GM21390 (cell line): ENCODE measurements at regions not wholly inside any gene's neighbourhood (a gene's known extent, or its start where the extent isn't known, plus 50 kb on each side); places are given as distances from the start of the nearest gene placed in this dataset.

ENCODE experiments used
- ATAC-seq: cut with Tn5 transposase; IDR thresholded peaks from one replicate; pipeline ENCODE4 v1.9.1; 2021; ENCODE audit not compliant: unreplicated experiment

DNA sequence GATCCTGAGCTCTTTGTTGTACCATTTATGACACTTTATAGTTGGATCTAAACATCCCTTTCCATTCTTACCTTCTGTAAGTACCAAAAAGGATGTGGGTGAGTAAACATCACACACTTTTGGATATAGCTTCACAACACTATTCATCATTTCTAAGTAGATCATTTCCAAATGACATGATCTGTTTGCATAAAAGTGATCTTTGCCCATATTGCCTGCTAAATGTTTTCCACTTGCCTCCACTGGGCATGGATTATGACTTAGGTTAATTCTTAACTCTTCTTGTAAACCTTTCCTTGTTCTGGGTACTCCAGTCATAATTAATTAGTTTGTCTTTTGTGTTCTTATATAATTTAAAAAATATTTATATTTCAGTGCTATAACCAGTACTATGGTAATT is 244.9 kb upstream of the AGA start:
- ATAC-seq, result no peak

DNA sequence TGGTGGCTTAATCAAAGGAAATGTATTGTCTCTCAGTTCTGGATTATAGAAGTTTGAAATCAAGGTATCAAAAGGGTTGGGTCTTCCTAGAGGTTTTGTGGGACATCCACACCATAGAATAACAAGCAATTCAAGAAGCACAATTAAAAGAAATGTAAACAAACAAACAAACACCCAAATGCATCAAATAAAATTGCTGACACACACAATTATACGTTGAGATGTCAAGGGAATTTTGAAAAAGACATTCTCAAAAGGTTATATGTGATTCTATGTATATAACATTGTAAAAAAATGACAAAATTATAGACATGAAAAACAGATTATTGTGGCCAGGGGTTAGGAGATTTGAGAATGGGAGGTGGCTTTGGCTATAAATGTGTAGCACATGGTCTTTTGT is 250.7 kb upstream of the AGA start:
- ATAC-seq, result no peak

DNA sequence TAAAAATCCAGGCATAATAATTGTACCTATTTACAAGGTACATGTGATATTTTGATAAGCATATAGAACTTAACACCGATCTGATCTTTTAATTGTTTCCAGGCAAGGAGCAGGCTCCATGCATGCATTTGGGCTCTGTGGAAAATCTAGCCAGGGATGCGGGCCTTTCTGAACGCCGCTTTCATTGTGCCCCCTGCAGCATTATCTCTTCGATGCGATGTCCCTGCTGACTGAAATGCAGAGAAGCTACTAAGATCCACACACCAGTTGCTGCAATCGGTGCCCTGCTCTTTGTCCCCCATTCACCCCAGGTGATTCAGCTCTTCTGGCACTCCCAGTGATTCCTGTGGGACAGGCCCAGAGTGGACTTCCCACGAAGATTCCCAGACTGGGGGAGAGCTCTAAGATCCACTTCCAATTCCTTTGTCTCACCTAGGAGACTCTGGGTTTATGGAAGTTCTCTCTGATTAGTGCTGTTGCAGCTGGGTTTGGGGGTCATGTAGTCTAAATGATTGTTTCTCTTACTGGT is 254.3 kb upstream of the AGA start:
- no peak for ATAC-seq

DNA sequence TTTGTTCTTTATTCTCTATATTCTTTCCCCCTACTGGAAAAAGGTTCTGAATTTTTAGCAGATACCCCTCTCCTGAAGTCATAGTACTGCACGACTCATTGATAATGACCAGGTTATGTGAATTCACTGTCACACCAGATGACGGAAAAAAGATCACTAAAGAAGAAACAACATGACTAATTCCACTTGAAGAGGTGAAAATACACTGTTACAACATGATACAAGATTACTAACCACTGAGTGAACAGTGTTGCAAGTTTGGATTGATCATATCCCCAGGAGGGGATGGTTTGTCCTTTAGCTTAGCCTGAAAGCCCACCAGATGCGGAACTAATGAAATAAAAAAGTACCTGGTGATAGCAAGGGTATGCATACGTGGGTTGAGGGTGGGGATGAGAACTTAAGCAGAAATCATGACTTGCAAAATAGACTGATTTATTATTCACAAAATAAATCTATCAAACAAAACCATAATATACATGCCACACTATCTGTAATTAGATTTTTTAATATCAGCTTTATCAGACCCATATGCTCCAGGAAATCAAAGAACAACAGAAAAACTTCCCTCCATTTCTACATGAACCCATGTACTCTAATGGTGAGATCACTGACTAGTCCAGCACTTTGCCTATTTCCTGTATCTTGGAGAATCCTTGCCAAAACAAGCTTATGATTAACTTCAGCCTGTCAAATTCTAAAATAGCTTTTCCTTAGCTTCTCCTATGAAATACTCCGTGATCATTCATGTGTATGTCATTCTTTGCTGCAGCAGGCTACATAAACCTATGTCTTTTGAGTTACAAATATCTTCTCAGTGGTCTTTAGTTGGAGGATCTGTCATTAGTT is 257.4 kb upstream of the AGA start:
- no peak for ATAC-seq

DNA sequence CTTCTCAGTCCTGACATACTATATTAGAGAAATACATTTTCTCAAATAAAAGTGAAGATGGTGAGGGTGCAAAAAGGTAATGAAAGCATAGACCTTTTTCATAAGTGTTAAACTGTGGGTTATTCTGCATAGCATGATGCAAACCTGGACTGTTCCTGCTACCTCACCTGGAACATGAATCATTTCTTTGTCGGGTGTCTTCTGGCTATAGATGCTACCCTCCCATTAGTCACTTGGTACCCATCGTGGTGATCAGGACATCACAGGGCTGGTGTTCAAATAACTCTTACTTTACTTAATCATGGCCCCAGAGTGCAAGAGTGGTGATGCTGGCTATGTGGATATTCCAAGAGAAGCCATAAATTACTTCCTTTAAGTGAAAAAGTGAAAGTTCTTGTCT is 264.7 kb upstream of the AGA start:
- no peak for ATAC-seq

DNA sequence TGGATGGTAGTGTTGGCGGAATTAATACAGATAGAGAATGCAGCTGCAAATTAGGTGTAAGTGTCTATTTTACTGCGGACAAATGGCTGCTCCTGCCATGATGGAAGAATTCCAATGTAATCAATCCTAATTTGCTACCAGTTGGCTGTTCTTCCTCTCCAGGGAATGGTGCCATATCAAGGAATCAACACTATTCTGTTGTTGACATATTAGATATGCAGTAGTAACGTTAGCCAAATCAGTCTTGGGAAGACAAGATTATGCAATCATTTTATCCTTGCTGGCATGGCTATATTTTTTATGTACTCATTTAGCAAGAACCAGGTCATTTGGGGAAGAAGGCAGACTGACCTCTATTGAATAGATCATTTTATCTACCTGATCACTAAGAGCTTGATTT is 271.2 kb upstream of the AGA start:
- ATAC-seq, result no peak

DNA sequence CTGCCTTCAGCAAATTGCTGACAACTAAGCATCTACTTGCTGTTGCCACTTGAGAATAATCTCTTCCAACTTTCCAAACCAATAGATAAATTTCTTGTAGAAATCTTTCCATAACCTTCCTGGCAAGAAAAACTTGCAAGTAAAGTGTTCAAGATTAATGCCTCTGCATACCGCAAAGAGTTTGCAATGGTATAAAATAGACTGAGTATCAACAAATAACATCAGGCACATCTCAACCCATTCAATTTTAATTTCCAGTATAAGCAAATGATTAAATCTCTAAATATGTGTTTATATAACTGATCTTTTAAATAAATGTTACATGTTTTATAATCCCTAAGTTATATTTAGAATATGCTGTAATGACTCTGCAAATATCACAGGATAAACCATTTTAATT is 275.2 kb upstream of the AGA start:
- no peak for ATAC-seq

DNA sequence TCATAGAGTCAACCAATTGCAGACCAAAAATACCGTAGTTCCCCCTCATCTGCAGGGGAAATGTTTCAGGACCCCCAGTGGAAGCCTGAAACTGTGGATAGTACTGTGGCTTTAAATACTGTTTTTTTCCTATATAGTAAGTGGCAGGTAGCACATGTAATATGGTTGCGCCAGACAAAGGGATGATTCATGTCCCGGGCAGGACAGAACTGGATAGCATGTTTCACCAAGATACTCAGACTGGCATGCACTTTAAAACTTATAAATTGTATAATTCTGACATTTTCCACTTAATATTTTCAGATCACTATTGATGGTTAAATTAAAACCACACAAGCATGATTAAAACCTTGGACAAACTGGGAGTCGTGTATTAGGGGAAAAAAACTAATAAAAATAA is 276.3 kb upstream of the AGA start:
- ATAC-seq, result no peak

DNA sequence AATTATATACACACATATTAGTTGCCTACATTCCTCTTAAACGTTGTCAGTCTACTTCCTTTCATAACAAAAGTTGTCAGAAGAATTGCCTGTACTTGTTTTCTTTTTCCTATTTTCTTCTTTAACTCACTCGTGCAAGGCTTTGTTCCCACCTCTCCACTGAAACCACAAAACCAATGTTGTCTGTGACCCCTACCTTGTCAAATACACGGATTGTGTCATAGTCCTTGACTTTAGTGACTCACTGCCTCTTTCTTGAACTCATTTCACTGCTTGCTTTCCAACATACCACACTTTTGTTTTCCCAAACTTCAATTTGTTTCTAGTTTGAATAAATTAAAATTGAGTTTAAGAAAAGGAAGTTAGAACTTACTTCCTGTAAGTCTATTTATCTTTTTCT is 283.9 kb upstream of the AGA start:
- ATAC-seq, result no peak

DNA sequence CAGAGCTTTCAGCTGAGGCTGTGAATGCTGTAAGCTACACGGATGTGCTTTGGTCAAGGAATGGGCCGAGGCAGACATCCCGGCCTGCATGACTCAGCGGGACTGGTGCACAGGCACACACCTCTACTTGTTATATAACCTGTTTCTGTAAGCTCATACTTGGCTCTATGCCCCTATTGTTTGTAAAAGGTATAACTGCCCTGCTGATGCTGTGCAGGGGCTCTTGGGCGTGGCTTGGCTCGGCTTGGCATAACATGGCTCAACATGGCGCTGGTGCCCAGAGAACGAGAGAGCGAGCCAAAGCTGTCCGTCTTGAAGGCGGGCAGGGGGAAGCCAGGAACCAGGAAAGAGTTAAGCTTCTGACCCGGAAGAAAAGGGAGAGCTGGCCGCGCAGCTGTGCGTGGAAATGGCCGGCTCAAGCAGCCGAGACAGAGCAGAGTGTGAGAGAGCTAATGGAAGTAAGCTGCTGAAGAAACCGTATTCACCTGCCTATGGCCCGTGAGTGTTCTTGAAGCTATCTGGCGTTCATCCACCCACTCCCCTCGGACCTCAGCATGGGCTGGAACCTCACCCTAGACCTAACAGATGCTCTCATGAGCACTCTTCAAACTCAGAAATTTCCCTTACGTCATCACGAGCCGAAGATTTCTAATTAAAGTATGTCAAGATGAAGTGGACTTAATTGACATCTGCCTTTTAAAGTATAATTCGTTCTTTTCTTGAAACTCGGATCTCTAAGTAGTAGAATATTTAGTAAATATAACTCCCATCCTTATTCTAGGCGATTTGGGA is 286.3 kb upstream of the AGA start:
- no peak for ATAC-seq

DNA sequence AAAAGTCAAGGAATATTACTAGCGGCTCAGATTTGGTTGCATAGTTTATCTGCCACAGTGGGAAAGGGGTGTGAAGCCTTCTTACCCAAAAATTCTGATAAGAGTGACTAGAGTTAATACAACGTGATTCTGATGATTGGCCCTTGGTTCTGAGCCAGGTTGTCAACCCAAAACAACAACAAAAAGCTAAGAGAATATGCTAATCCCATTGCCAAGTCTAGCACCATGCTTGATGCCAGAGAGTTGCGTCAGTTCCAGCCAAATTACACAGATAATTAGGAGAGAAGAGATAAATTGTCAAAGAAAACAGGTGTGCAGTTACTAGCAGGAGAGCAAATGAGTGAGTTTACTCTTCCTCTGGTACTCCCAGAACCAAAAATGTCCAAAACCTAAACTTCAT is 287.4 kb upstream of the AGA start:
- ATAC-seq, result no peak

DNA sequence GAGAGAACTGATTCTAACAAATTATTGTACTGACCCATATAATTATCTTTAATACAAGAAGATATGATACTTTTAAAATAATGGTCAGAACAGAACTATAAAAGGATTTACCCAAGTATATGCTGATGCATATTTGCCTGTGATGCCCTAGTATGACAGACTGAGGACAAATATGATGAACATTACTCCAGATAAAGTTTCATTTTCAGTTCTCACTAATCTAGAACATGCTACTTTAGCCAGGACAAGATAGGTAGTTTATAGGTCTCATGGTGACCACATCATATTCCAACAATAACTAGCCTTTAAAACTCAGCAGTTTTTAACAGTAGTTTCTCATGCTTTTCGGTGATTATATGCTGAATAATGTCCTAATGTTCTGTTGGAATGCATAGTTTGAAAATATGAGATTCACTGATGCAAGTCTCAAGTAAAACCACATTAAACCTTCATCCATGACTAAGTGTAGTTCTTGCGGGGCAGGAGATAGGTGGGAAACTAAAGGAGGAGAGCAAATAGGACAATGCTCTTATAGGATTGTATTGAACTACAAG is 295.2 kb upstream of the AGA start:
- no peak for ATAC-seq

DNA sequence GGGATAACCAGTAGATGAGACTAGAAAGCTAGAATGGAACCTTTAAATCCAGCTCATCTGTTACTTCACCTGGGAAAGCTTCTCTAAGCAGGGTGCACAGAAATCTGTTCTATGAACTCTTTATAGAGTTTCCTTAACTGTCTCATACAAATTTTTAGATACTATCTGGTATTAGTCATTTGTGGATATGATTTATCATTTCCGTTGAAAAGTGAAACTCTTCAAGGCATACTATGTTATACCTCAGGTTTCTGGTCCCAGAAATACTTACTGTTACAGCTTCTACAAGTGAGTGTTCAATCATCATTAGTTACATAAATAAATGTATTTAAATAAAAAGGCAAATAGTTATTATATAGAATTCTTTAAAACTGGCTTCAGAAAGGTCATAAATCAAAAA is 298.3 kb upstream of the AGA start:
- ATAC-seq, result peak; percentile 46

DNA sequence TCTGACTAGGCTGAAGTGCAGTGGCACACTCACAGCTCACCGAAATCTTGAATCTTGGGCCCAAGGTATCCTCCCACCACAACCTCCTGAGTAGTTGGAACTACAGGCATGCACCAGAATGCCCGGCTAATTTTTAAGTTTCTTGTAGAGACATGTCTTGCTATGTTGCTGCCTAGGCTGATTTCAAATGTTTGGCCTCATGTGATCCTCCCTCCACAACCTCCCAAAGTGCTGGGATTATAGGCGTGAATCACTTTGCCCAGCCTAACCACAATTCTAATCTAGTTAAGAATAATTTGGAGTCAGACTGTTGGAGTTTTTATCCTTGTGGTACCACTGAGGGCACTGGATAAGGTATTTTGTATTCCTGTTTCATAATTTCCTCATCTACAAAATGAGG is 317.5 kb upstream of the AGA start:
- ATAC-seq, result no peak

DNA sequence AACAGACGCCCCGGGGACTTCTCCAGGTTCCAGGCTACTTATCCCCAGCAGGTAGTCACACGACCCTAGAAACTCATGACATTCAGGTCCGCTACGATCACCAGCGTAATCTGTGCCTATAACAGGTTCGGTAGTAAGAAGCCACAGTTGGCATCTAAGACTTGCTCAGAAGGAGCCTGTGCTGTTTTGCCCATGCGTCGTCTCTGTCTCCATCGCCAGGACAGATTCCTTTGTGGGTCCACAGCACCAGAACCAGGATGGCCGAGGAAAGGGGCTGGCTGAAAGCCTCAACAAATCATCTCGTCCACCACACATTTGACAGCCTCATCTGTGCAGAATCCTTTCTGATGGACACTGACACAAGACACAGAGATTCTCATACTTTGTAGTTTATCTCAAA is 319.5 kb upstream of the AGA start:
- ATAC-seq, result no peak

DNA sequence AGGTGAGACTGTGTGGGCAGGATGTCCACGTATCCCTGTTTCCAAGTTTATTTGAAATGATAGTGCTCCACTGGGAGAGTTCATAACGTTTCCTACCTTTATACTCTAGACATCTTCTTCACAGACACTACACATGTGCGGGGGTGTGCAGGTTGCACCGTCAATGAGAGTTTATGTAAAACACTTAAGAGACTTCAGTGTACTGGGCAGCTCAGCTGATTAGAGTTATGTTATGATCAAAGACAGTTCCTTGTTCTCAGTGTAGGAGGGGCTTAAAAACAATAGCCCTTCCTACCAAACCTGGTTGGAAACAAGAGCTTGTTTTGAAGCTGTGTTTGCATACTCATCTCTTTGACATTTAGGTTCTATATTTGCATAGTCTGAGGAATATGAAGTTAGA is 326.9 kb upstream of the AGA start:
- no peak for ATAC-seq

DNA sequence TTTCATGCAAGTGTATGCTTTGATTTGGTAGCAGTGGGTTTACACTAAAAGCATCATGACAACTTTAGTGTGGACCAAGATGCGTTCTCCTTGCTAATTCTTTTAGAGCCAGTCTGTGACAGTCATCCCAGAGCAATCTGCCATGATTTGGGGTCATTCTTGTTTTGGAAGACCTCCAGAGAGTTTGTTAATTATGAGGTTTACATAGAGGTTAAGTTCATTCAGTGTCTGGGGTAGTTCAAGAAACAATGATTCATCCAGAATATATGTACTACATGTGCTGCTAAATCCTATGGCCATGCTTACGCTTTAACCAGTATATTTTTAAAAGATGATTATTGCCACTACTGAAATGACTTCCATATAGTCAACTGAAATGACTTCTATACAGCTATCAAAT is 328.5 kb upstream of the AGA start:
- ATAC-seq, result no peak

DNA sequence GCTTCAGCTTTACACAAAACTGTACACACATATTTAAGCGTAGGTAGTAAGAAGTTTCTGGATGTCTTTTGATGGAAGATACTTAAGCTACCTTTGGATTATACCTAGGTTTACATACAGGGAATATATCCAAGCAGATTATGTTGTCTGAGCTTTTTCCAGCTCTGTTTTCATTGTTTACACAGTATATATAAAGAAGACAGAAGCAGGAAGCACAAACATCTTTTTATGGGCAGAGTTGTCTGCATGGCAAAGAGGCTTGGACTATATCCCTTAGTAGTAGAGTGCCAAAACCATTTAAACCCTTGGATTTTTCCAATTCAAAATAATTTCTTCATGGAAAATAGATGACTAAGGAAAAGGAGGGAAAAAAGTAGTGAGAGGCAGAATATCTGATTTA is 329.4 kb upstream of the AGA start:
- ATAC-seq, result no peak

DNA sequence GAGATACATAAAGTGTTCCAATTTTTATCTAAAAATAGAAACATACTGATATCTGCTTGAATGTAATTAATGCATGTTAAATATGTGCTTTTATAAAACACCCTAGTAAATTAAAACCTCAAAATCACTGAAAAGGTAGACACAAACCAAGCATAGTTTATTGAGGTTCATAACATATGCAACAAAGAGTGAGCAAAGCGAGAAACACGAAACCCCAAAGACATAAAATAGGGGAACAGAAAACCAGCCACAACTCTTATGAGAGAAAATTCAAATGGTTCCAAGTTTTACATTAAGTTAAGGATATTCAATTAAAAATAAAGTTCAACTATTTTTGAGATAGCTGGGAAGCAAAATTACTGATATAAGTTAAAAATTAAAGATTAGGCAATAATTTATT is 336.4 kb upstream of the AGA start:
- ATAC-seq, result peak; percentile 65

DNA sequence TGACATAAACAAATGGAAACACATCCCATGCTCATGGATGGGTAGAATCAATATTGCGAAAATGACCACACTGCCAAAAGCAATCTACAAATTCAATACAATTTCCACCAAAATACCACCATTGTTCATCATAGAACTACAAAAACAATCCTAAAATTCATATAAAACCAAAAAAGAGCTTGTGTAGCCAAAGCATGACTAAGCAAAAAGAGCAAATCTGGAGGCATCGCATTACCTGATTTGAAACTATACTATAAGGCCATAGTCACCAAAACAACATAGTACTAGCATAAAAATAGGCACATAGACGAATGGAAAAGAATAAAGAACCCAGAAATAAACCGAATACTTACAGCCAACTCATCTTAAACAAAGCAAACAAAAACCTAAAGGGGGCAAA is 342.8 kb upstream of the AGA start:
- no peak for ATAC-seq

DNA sequence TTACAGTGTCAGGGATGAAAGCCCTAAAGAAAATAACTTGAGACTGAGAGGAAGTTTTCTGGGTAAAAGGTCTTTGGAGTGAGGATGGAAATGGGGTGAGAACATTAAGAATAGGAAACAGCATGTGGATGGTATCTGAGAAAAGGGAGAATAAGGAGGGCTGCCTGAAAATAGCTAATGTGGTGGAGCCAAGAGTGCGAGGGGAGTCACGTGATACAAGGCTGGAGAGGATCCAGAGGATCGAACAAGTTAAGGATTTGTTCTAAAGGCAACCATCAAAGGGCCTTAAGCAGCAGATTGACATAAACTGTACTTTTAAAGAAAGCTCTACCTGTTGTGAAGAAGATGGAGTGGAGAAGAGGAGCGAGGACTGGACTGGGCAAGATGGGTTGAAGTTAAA is 347.4 kb upstream of the AGA start:
- ATAC-seq, result no peak

DNA sequence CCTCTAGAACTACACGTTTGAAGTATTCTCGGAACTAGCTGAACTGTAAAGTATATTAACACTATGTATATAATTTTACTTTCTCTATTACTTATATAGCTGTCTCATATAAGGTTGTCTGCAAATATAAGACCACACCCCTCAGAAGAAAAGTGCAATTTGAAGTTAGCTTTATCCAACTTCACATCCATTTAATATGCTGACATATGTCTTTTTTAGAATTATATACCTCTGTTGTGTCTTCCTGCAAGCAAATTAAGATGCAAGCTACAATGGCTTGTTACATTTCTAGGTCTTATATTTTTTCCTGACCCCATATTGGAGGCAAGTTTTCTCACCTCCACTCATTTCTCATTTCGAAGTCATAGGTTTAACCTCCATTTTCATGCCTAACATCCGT is 349.0 kb upstream of the AGA start:
- ATAC-seq, result no peak
